HG02973 (cell line): ENCODE measurements at regions not wholly inside any gene's neighbourhood (a gene's known extent, or its start where the extent isn't known, plus 50 kb on each side); places are given as distances from the start of the nearest gene placed in this dataset.

Source experiments
- ATAC-seq: cut with Tn5 transposase; IDR thresholded peaks from one replicate; pipeline ENCODE4 v1.9.1; 2021; ENCODE audit warnings: moderate library complexity; ENCODE audit not compliant: unreplicated experiment

- no peak for ATAC-seq
Measured at GRCh38 chr2:64400105-64400728, 53.7 kb upstream of the LGALSL start.

GRCh38 chr2:64400733-64401528 lies 53.0 kb upstream of the LGALSL start:
- ATAC-seq: no peak

GRCh38 chr2:64401529-64401880 lies 52.5 kb upstream of the LGALSL start:
- no peak for ATAC-seq

- ATAC-seq: no peak
Measured at GRCh38 chr2:64402876-64403275, 51.1 kb upstream of the LGALSL start.

GRCh38 chr2:64403426-64403825 lies 50.5 kb upstream of the LGALSL start:
- ATAC-seq: no peak

- ATAC-seq: no peak
Measured at GRCh38 chr2:64404002-64404731, 49.8 kb upstream of the LGALSL start.
